ENCODE measurements at regions not wholly inside any gene's neighbourhood (a gene's known extent, or its start where the extent isn't known, plus 50 kb on each side); places are given as distances from the start of the nearest gene placed in this dataset.

GRCh38 chr18:29626094-29626493 lies 1416.4 kb downstream of the DSC3 start:
- Mint-ChIP-seq H3K36me3 (ENCODE audit: low read depth) (no peaks in the 10 kb centered on the region), H3K27ac (no peak overlapping the region), H3K4me1 (no peaks in the 10 kb centered on the region)

DNA sequence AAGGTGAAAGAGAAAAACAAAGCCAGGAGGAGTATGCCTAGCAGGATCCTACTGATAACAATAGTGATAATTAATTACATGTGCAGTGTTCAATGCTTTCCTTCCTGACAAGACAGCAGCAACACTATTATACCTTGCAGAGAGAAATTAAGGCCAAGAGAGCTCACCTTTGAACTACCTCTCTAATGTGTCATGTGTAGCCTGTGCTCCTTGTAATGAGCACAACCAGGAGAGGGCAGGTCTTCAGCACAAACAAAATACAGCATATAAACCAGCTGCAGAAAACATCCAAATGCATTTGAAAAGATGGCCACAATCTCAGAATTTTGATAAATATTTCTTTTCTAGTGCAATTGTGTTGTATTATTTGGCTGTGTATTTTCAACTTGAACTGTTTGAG lies 1425.7 kb downstream of the DSC3 start:
- Mint-ChIP-seq H3K27me3 (no peaks in the 10 kb centered on the region), H3K4me3 (no peak overlapping the region), H3K9me3 (peaks cover 6% of the 10 kb centered on the region), H3K27ac (no peak overlapping the region), H3K4me1 (no peaks in the 10 kb centered on the region), H3K36me3 (ENCODE audit: low read depth) (no peaks in the 10 kb centered on the region)
- DNase-seq (no peak), ATAC-seq (no peak)

More at GRCh38 chr18:29626094-29626493, 1416.4 kb downstream of the DSC3 start:
- H3K27me3 Mint-ChIP-seq = no peaks in the 10 kb centered on the region
- DNase-seq (no peak), ATAC-seq (no peak)
- H3K4me3 Mint-ChIP-seq = no peak overlapping the region
- H3K9me3 Mint-ChIP-seq = peaks cover 13% of the 10 kb centered on the region

GRCh38 chr18:29608982-29609381 lies 1432.1 kb upstream of the CDH2 start:
- DNase-seq (no peak), ATAC-seq (no peak)
- Mint-ChIP-seq H3K27me3 (no peaks in the 10 kb centered on the region), H3K9me3 (peaks cover 24% of the 10 kb centered on the region), H3K4me3 (no peak overlapping the region), H3K36me3 (ENCODE audit: low read depth) (no peaks in the 10 kb centered on the region), H3K4me1 (no peaks in the 10 kb centered on the region), H3K27ac (no peak overlapping the region)

GRCh38 chr18:29605365-29605764 lies 1428.4 kb upstream of the CDH2 start:
- Mint-ChIP-seq H3K9me3 (peaks cover 18% of the 10 kb centered on the region), H3K4me1 (no peaks in the 10 kb centered on the region), H3K27ac (no peak overlapping the region), H3K4me3 (no peak overlapping the region), H3K36me3 (ENCODE audit: low read depth) (no peaks in the 10 kb centered on the region), H3K27me3 (no peaks in the 10 kb centered on the region)
- ATAC-seq (no peak), DNase-seq (no peak)

DNA sequence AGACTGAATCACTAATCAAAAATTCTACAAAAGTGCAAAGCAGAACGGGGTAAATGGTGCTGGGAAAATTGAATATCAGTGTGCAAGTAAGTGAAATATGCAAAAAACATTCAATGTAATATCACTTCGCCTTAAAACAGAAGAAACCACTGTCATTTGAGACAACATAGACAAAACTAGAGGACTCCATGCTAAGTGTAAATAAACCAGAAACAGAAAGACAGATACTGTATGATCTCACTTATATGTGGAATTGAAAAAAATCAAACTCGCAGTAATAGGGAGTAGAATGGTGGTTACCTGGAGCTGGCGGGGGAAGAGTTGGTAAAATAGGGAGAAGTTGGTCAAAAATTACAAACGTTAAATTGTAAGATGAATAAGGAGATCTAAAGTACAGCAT lies 1420.0 kb upstream of the CDH2 start:
- no peak for ATAC-seq
- Mint-ChIP-seq H3K36me3 (ENCODE audit: low read depth) (no peaks in the 10 kb centered on the region), H3K4me3 (no peak overlapping the region), H3K9me3 (peaks cover 3% of the 10 kb centered on the region), H3K27me3 (no peaks in the 10 kb centered on the region), H3K27ac (no peak overlapping the region), H3K4me1 (no peaks in the 10 kb centered on the region)
- no peak for DNase-seq

DNA sequence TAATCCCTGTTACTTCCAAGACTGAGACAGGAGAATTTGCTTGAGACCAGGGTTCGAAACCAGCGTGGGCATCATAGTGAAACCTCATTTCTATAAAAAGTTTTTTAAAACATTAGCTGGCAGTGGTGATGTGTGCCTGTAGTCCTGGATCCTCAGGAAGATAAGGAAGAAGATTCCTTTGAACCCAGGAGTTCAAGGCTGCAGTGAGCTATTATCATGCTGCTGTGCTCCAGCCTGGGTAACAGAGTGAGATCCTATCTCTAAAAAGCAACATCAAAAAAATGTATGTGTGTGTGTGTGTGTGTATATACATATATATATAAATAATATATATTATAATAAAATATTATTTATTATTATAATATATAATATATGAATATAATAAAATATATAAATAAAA lies 1417.6 kb upstream of the CDH2 start:
- no peaks in the 10 kb centered on the region for H3K4me1 Mint-ChIP-seq
- no peaks in the 10 kb centered on the region for H3K27me3 Mint-ChIP-seq
- no peak overlapping the region for H3K4me3 Mint-ChIP-seq
- H3K36me3 Mint-ChIP-seq (ENCODE audit: low read depth) = no peaks in the 10 kb centered on the region
- H3K27ac Mint-ChIP-seq = no peak overlapping the region
- ATAC-seq = no peak
- H3K9me3 Mint-ChIP-seq = peaks cover 7% of the 10 kb centered on the region
- no peak for DNase-seq

DNA sequence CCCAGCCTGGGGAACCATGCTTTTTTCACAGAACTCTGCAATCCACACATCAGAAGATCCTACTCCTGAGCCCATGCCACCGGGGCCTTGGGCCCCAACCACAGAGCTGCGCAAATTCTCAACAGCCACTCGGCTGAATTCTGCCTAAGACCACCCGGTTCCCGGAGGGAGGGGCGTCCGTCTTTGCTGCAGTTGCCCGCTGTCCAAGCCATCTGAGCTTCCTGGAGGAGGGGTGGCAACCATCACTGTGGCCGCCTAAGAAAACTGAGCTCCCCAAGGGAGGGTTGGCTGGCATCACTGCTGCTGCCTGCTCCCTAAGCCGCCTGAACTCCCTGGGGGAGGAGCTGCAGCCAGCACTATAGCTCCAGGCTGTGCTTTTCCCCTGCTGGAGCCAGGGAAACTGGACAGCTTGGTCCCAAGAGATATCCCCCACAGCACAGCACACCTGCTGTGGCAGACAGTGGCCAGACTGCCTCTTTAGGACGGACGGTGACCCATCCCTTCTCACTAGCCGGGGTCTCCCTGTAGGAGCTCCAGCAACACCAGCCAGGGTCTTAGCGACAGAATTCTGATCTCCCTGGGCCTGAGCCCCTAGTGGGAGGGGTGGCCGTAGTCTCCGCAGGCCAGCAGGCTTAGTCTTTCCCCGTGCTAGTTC lies 1411.6 kb upstream of the CDH2 start:
- no peak for ATAC-seq
- Mint-ChIP-seq H3K27ac (no peak overlapping the region), H3K4me3 (no peak overlapping the region), H3K36me3 (ENCODE audit: low read depth) (no peaks in the 10 kb centered on the region), H3K9me3 (peaks cover 15% of the 10 kb centered on the region), H3K4me1 (no peaks in the 10 kb centered on the region), H3K27me3 (no peaks in the 10 kb centered on the region)
- no peak for DNase-seq

DNA sequence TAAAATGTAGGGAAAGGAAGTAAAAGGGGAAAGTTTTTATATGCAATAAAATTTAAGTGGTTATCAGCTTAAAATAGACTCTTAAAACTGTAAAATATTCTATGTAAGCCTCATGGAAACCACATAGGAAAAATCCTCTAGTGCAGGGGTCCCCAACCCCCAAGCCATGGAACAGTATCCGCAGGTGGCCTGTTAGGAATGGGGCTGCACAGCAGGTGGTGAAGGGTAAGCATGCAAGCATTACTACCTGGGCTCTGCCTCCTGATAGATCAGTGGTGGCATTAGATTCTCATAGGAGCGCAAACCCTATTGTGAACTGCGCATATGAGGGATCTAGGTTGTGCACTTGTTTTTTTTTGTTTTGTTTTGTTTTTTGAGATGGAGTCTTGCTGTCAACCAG lies 1409.3 kb upstream of the CDH2 start:
- Mint-ChIP-seq H3K4me1 (no peaks in the 10 kb centered on the region), H3K36me3 (ENCODE audit: low read depth) (no peaks in the 10 kb centered on the region)
- ATAC-seq = no peak

GRCh38 chr18:29560270-29560669 lies 1383.3 kb upstream of the CDH2 start:
- Mint-ChIP-seq H3K4me3 (no peak overlapping the region), H3K27ac (no peak overlapping the region), H3K36me3 (ENCODE audit: low read depth) (no peaks in the 10 kb centered on the region), H3K4me1 (no peaks in the 10 kb centered on the region), H3K27me3 (no peaks in the 10 kb centered on the region), H3K9me3 (peaks cover 14% of the 10 kb centered on the region)
- no peak for ATAC-seq
- no peak for DNase-seq

More for the DNA sequence above, 1409.3 kb upstream of the CDH2 start:
- Mint-ChIP-seq H3K9me3 (peaks cover 19% of the 10 kb centered on the region), H3K4me3 (no peak overlapping the region), H3K27me3 (no peaks in the 10 kb centered on the region), H3K27ac (no peak overlapping the region)
- DNase-seq = no peak

DNA sequence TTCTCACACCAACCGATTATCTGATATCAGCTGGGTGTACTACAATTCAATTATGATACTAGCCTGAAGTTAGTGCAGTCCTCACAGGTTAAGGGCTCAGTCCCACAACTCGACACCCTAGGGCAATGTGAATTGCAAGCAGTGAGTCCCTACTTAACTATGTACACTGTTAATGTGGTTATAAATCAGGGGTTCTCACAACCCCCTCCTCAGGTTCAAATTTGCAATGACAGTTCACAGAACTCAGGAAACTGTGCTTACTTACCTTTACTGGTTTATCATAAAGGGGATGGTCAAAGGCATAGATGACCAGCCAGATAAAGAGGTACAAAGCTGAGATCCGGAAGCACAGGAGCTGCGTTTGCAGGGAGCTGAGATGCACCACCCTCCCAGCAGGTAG lies 1379.1 kb upstream of the CDH2 start:
- no peak overlapping the region for H3K4me3 Mint-ChIP-seq
- H3K36me3 Mint-ChIP-seq (ENCODE audit: low read depth) = no peaks in the 10 kb centered on the region
- no peak for DNase-seq
- ATAC-seq = no peak
- H3K9me3 Mint-ChIP-seq = peaks cover 15% of the 10 kb centered on the region
- no peaks in the 10 kb centered on the region for H3K27me3 Mint-ChIP-seq
- H3K4me1 Mint-ChIP-seq = no peaks in the 10 kb centered on the region
- no peak overlapping the region for H3K27ac Mint-ChIP-seq

DNA sequence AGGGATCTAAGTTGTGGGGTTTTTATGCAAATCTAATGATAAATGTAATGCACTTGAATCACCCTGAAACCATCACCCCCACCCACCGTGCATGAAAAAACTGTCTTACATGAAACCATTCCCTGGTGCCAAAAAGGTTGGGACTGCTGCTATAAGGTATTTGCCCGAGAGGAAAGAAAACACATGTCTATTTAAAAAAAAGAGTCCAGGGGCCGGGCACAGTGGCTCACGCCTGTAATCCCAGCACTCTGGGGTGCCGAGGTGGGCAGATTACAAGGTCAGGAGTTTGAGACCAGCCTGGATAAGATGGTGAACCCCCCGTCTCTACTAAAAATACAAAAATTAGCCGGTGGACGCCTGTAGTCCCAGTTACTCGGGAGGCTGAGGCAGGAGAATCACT lies 1372.8 kb upstream of the CDH2 start:
- ATAC-seq (no peak), DNase-seq (no peak)
- Mint-ChIP-seq H3K36me3 (ENCODE audit: low read depth) (no peaks in the 10 kb centered on the region), H3K4me3 (no peak overlapping the region), H3K9me3 (peaks cover 17% of the 10 kb centered on the region), H3K27ac (no peak overlapping the region), H3K4me1 (no peaks in the 10 kb centered on the region), H3K27me3 (no peaks in the 10 kb centered on the region)

DNA sequence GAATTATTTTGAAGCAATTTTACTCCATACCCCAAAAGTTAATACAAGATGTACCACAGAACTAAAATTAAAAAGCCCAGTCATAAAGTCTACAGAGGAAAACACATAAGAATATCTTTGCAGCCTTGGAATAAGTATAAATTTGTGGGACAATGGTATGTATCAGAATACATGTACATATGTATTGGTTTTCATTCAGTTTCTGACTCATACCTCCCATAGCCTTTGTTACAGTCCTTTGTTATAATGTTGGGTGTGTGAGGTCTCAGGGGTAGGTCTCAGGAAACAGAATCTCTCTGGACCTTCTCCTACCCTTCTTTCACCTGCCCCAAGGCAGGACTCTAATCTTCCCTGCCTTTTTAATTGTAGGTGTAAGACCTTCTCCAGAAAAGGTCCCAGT lies 1370.7 kb upstream of the CDH2 start:
- H3K4me1 Mint-ChIP-seq = no peaks in the 10 kb centered on the region
- no peak overlapping the region for H3K4me3 Mint-ChIP-seq
- H3K27ac Mint-ChIP-seq = no peak overlapping the region
- no peaks in the 10 kb centered on the region for H3K27me3 Mint-ChIP-seq
- H3K36me3 Mint-ChIP-seq (ENCODE audit: low read depth) = no peaks in the 10 kb centered on the region
- no peak for DNase-seq
- ATAC-seq = no peak
- peaks cover 15% of the 10 kb centered on the region for H3K9me3 Mint-ChIP-seq

DNA sequence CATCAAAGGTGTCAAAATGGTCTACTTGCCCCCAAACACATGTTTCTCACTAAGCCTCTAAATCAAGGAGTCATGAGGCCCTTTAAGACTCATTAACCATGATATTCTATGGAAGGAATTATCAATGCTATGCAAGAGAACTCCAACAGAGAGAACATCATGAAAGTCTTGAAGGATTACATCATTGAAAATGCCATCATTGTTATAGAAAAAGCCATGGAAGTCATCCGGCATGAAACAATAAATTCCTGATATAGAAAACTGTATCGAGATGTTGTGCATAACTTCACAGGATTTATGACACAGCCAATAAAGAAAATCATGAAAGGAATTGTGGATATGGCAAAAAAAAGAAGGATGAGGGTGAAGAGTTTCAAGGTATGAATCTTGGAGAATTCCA lies 1363.6 kb upstream of the CDH2 start:
- ATAC-seq (no peak), DNase-seq (no peak)
- Mint-ChIP-seq H3K9me3 (peaks cover 15% of the 10 kb centered on the region), H3K27me3 (no peaks in the 10 kb centered on the region), H3K4me1 (no peaks in the 10 kb centered on the region), H3K4me3 (no peak overlapping the region), H3K36me3 (ENCODE audit: low read depth) (no peaks in the 10 kb centered on the region), H3K27ac (no peak overlapping the region)

DNA sequence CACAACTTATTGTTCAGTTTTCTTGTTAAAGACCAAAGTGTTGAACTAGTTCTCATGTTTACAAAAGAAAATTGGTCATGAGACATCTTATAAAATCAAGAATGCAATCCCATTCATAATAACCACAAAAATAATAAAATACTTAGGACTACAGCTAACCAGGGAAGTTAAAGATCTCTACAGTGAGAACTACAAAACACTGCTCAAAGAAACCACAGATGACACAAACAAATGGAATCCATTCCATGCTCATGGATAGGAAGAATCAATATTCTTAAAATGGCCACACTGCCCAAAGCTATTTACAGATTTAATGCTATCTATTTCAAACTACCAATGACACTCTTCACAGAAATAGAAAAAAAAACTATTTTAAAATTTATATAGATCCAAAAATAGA lies 1354.8 kb upstream of the CDH2 start:
- DNase-seq (no peak), ATAC-seq (no peak)
- H3K27ac Mint-ChIP-seq = no peak overlapping the region
- H3K4me1 Mint-ChIP-seq = no peaks in the 10 kb centered on the region
- no peaks in the 10 kb centered on the region for H3K27me3 Mint-ChIP-seq
- no peak overlapping the region for H3K4me3 Mint-ChIP-seq
- peaks cover 21% of the 10 kb centered on the region for H3K9me3 Mint-ChIP-seq
- no peaks in the 10 kb centered on the region for H3K36me3 Mint-ChIP-seq (ENCODE audit: low read depth)

GRCh38 chr18:29523371-29523770 lies 1346.4 kb upstream of the CDH2 start:
- Mint-ChIP-seq H3K27me3 (no peaks in the 10 kb centered on the region), H3K36me3 (ENCODE audit: low read depth) (no peaks in the 10 kb centered on the region), H3K4me1 (no peaks in the 10 kb centered on the region), H3K27ac (no peak overlapping the region), H3K9me3 (peaks cover 15% of the 10 kb centered on the region), H3K4me3 (no peak overlapping the region)
- DNase-seq = no peak
- ATAC-seq = no peak

DNA sequence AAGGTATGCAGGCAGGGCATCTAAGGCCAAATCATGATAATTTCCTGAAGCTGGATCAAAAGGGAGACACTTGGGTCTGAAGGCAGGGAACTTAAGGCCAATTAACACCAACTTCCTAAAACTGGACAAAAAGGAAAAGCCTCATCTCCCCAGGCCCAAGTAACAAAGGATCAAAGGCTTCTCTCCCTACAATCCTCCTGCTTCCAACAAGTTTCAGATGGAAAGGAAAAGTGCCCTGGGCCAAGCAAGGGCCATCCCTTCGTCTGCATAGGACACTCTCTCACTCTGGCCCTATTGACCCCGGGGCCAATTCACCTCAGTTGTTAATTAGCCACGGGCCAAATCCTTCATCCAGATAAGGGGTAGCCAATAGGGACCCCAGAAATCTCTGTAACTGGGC lies 1335.8 kb upstream of the CDH2 start:
- no peaks in the 10 kb centered on the region for H3K4me1 Mint-ChIP-seq
- DNase-seq = no peak
- no peak overlapping the region for H3K27ac Mint-ChIP-seq
- no peaks in the 10 kb centered on the region for H3K27me3 Mint-ChIP-seq
- ATAC-seq = no peak
- no peaks in the 10 kb centered on the region for H3K36me3 Mint-ChIP-seq (ENCODE audit: low read depth)
- H3K9me3 Mint-ChIP-seq = peaks cover 2% of the 10 kb centered on the region
- H3K4me3 Mint-ChIP-seq = no peak overlapping the region
